K562 (cell line): ENCODE measurements at regions not wholly inside any gene's neighbourhood (a gene's known extent, or its start where the extent isn't known, plus 50 kb on each side); places are given as distances from the start of the nearest gene placed in this dataset.

Experiments
- CBX1 ChIP-seq: sonication (generic); IDR thresholded peaks from 2 replicates; pipeline ENCODE4 v1.6.1; 2016; ENCODE audit warnings: antibody characterized with exemption, low read depth, mild to moderate bottlenecking
- CTCF ChIP-seq, 3 experiments: IDR thresholded peaks in 2 of 3; conservative IDR thresholded peaks in 1 of 3; 2 replicates each; pipeline ENCODE4 v1.5.1; 2011 to 2012; ENCODE audit warnings: low read length in 3 of 3, mild to moderate bottlenecking in 3 of 3, control low read depth in 2 of 3, improper control_type of control experiment in 1 of 3, inconsistent platforms in 1 of 3, low read depth in 1 of 3, mixed read lengths in 1 of 3, moderate library complexity in 1 of 3; ENCODE audit not compliant: insufficient read depth in 2 of 3
- MAX ChIP-seq: sonication (generic); formaldehyde crosslinking; IDR thresholded peaks from 2 replicates; pipeline ENCODE4 v1.9.0; 2022; ENCODE audit warnings: mild to moderate bottlenecking, missing genetic modification reagents
- RAD21 ChIP-seq, 2 experiments: fragments of 250-450 bp in 1 of 2; fragments of 450-650 bp in 1 of 2; sonication (Bioruptor Pico) in 1 of 2; formaldehyde crosslinking in 1 of 2; IDR thresholded peaks in 1 of 2; conservative IDR thresholded peaks in 1 of 2; 2 replicates each; pipeline versions ENCODE4 v1.4.0 to v1.8.0; 2020 to 2022; ENCODE audit warnings: mild to moderate bottlenecking in 2 of 2, moderate library complexity in 1 of 2
- TAF1 ChIP-seq: IDR thresholded peaks from 2 replicates; pipeline ENCODE4 v1.6.1; 2011; ENCODE audit warnings: mild to moderate bottlenecking, low read length, moderate library complexity; ENCODE audit not compliant: insufficient read depth, control insufficient read depth, severe bottlenecking; ENCODE audit errors: extremely low read depth
- TBP ChIP-seq: optimal IDR thresholded peaks from 2 replicates; pipeline ENCODE3; 2011; ENCODE audit warnings: low read depth, low read length, improper control_type of control experiment
- XRCC5 ChIP-seq: fragments of 200-400 bp; formaldehyde crosslinking; IDR thresholded peaks from 2 replicates; pipeline ENCODE4 v1.6.1; 2017; ENCODE audit warnings: low read depth, mild to moderate bottlenecking, low read length
- YY1 ChIP-seq, 3 experiments: IDR thresholded peaks; 2 replicates each; pipeline ENCODE4 v1.6.1; 2011; ENCODE audit warnings: low read length in 2 of 3, mild to moderate bottlenecking in 2 of 3, moderate library complexity in 2 of 3, borderline replicate concordance in 1 of 3, control low read depth in 1 of 3, low read depth in 1 of 3; ENCODE audit not compliant: insufficient read depth in 3 of 3, insufficient replicate concordance in 2 of 3, control insufficient read depth in 1 of 3, insufficient read length in 1 of 3; ENCODE audit errors: extremely low read depth in 1 of 3
- ZBTB8A ChIP-seq: fragments of 450-650 bp; IDR thresholded peaks from 2 replicates; pipeline ENCODE4 v1.6.1; 2018; ENCODE audit warnings: mild to moderate bottlenecking, moderate library complexity; ENCODE audit not compliant: partially characterized antibody
- ZFP36 ChIP-seq: fragments of 150-350 bp; IDR thresholded peaks from 2 replicates; pipeline ENCODE4 v1.6.1; 2018; ENCODE audit warnings: low read length, low read depth; ENCODE audit not compliant: partially characterized antibody
- ZFX ChIP-seq: sonication (generic); formaldehyde crosslinking; IDR thresholded peaks from 2 replicates; pipeline ENCODE4 v1.8.0; 2022; ENCODE audit warnings: mild to moderate bottlenecking, missing genetic modification reagents, moderate library complexity
- ZNF444 ChIP-seq: fragments of 250-450 bp; sonication (Bioruptor Pico); IDR thresholded peaks from 2 replicates; pipeline ENCODE4 v1.4.0; 2020; ENCODE audit warnings: mild to moderate bottlenecking, moderate library complexity
- ZNF717 ChIP-seq: fragments of 250-450 bp; sonication (Bioruptor Pico); IDR thresholded peaks from 2 replicates; pipeline ENCODE4 v1.5.0; 2021

- no peak for TF ChIP-seq ZFX
- no peak for TF ChIP-seq ZFP36
- TF ChIP-seq TAF1: no peak
- TF ChIP-seq RAD21 (CRISPR knock-in tag; conservative IDR thresholded peaks at IDR 0.05 in 1 of 2, IDR thresholded peaks at IDR 0.05 in 1 of 2): no peak
- TF ChIP-seq CTCF (IDR thresholded peaks at IDR 0.05 in 2 of 3, conservative IDR thresholded peaks at IDR 0.05 in 1 of 3; ENCODE audit: insufficient read depth in 2 of 3, low read depth in 1 of 3, low read length in 3 of 3): no peak
- TF ChIP-seq XRCC5: no peak
- no peak for TF ChIP-seq YY1 (IDR thresholded peaks at IDR 0.05; ENCODE audit: borderline replicate concordance in 1 of 3, control insufficient read depth in 1 of 3, extremely low read depth in 1 of 3, insufficient read depth in 3 of 3, insufficient read length in 1 of 3, insufficient replicate concordance in 2 of 3, low read depth in 1 of 3, low read length in 2 of 3)
- no peak for TF ChIP-seq ZNF444 (CRISPR knock-in tag)
- no peak for TF ChIP-seq CBX1
- no peak for TF ChIP-seq TBP
- no peak for TF ChIP-seq ZBTB8A
- TF ChIP-seq MAX: no peak
- TF ChIP-seq ZNF717 (CRISPR knock-in tag): no peak
These were observed 156.8 kb upstream of the NFE2L3 start for GRCh38 chr7:25995216-25995615.
